ENCODE measurements at regions not wholly inside any gene's neighbourhood (a gene's known extent, or its start where the extent isn't known, plus 50 kb on each side); places are given as distances from the start of the nearest gene placed in this dataset.

GRCh38 chr5:167699432-167699831 is 592.0 kb upstream of the WWC1 start:
- no peak for TF ChIP-seq POLR2A (IDR thresholded peaks at IDR 0.05; ENCODE audit: extremely low read depth, insufficient read length)
- TF ChIP-seq MAX (IDR thresholded peaks at IDR 0.05; ENCODE audit: low read depth, low read length): no peak
- TF ChIP-seq CTCF (IDR thresholded peaks at IDR 0.05; ENCODE audit: low read depth, low read length): no peak

All from NB4 (cell line).